GM18511 (cell line): ENCODE measurements at regions not wholly inside any gene's neighbourhood (a gene's known extent, or its start where the extent isn't known, plus 50 kb on each side); places are given as distances from the start of the nearest gene placed in this dataset.
A peak's percentile ranks its signal among the peaks of the same experiment; 100 is the strongest.

Experiments
- ATAC-seq: cut with Tn5 transposase; IDR thresholded peaks from one replicate; pipeline ENCODE4 v1.9.1; 2021; ENCODE audit warnings: mild to moderate bottlenecking, moderate library complexity; ENCODE audit not compliant: unreplicated experiment

DNA sequence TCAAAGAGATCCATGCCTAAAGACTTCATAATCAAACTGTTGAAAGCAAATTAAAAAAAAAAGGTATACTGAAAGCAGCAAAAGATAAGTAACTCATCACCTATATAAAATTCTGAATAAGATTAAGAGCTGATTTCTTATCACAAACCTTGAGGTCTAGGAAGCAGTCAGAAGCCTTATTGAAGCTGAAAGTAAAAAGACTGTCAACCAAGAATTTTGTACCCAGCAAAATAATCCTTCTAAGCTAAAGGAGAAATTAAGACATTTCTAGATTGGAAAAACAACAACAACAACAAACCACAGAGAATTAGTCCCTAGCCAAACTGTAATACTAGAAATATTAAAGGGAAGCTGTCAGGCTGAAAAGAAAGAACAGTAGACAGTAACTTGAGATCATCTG lies 622.9 kb downstream of the PCDH7 start:
- no peak for ATAC-seq

DNA sequence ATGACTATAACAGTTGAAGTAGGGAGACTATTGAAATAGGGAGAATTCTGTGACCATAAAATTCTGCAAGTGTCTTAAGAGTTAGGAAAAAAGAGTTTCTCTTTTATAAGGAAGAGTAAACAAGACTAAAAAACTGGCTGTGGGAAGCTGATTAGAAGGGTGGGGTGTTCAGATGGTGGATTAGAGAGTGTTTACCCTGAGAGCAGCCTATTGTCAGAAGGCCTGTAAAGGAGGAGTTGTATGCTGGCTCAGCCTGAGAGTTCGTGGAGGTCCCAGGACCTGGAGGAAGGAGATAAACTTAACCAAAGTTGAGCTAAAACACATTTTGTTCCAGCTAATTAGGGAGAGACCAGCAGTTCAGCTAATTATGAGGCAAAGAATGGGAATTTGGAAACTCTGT lies 629.7 kb downstream of the PCDH7 start:
- ATAC-seq: no peak

DNA sequence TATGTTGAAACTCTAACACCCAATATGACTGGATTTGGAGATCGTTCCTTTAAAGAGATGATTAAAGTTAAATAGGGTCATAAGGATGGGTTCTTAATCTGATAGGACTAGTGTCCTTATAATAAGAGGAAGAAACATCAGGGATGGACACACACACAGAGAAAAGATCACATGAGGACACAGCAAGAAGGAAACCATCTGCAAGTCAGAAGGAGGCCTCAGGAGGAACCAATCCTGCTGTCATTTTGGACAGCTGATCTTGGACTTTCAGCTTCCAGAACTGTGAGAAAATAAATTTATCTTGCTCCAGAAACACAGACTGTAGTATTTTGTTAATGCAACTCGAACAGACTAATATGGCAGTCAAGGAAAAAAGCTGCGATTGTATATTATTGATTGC lies 631.5 kb downstream of the PCDH7 start:
- ATAC-seq: no peak

GRCh38 chr4:31356839-31357238 lies 636.7 kb downstream of the PCDH7 start:
- no peak for ATAC-seq

DNA sequence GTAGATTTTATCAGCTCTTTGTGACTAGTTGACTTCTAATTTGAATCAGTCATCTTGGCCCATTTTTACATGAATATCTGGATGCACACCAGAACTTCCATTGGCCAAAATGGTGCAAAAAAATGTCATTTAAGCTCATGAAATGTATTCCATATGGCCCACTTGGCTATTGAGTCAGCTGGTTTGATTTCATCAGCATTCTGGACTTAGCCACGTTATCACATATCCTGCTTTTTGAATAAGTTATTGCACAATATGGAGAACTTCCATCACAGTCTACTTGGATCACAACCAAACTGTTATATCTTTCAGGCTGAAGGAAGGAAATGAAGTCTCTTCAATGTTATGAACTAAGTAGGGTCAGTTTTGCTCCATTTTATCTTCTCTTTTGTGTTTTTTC lies 640.6 kb downstream of the PCDH7 start:
- ATAC-seq: no peak

GRCh38 chr4:31362756-31363155 lies 642.6 kb downstream of the PCDH7 start:
- no peak for ATAC-seq

- no peak for ATAC-seq
Measured at GRCh38 chr4:31365006-31365690, 645.0 kb downstream of the PCDH7 start.

DNA sequence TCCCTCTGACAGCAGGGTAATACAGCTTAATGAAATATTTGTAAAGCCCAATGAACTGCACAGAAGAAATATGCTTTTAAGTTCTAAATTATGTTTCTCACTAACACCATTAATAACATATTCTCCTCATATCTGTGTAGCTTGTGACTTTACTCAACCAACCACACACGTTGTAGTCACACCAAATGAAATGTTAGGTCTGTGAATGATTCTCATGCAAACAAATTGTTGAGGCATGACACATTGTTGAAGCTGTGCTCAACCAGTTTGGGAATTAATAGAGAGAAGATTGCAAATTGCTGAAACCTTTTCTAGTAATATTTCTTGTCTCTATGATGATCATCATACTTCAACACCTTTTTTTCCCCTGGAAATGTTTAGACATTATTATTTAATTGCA lies 645.9 kb downstream of the PCDH7 start:
- no peak for ATAC-seq

DNA sequence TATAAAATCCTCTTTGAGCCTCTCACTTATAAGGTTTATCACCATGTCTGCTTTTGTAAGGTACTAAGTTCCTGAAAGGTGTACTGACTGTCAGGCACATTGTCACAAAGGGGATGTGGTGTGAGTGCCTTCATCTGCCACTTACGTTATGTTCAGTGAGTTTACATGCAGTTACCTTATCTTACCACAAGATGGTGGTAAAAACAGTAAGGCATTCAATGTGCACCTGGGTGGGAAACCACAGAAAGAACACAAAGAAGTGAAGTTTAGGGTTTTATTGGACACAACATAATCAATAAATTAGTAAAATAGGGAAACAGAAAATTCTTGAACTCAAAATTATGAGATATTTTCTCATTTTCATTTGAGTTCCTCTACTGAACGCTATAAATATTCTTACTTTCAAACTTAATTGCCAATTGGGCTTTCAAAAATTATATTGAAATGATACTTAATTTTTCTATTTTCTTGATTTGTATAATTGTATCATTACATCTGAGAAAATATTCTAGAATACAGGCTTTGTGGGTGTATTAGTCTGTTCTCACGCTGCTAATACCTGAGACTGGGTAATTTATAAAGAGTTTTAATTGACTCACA lies 650.8 kb downstream of the PCDH7 start:
- ATAC-seq: peak; percentile 99

DNA sequence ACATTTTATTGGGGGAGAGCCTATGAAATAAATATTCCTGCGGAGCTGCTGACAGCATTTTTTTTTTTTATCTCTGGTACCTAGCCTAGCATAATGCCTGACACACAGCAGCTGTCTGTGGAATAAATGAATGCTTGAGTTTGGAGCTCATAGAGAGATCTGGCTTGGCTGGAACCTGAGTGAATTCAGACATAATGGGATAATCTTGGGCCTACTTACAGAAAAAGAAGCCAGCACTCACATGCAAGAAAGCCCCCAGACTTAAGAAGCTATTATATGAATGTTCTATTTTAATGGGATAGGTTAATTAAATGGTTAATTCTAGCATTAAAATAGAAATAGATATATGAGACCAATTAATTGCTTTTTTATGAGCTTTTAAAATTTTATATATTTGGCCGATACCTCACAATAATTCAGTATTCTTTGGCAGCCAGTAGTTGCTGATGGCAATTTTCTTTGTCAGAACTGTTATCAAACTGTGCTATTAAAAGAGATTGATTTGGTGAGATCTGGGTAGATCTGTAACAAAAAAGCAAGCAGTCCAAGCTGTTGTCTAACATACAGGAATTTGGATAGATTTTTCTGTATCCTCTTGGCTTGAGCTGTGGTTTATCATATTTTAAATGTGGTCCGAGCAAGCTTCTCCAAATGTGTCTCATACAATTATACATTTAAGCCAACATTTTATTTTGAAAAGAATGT lies 654.2 kb downstream of the PCDH7 start:
- ATAC-seq: no peak

DNA sequence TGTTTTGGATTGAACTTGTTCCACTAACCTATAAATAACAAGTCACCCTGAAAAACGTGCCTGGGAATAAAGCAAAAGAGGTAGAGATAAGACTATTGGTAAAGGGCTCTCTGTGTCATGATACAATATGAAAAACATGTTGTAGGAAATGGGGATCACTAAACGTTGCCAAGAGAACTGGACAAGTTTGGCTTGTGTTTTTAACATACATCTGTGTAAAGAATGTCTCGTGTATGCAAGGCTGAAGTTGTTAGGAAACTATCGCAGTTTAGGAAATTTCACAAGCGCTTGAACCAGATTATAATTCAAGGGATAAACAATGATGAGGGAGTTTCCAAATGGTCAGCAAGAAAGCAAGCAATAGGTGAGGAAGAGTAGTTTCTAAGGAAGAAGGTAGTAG lies 655.8 kb downstream of the PCDH7 start:
- no peak for ATAC-seq

DNA sequence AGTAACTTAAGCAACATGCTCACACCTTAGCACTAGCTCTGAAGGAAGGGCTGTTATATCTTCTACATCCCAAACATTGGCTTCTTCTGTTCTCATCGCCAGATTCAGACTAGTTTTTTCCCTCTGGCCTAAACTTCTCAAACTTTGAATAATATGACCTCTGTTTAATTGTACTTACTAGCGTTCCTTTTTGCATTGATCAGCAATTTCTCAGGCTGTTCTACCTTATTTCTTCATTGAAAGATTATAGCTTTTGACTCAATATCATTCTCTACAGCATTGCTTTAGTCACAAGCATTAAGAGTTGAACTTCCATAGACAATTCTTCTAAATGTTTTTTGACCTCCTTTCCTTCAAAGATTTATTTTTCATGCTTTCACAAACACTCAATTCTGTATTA lies 659.2 kb downstream of the PCDH7 start:
- no peak for ATAC-seq

DNA sequence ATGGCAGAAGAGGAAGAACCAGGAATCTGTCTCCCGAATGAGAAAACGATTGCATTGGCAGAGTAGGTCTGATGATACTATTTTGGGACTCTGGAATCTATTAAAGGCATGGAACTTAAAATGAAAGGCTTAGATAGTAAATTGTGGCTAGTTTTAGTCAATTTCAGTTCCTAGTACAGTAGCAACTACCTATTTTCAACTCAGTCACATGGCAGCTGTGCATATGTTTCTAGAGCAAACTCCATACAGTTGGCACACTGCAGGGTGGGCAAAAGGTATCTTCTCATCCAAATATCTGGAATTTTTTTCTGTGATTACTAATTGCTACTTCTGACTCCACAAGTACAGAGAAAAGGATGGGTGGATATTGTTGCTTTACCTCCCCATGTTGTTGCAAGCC lies 663.6 kb downstream of the PCDH7 start:
- no peak for ATAC-seq

DNA sequence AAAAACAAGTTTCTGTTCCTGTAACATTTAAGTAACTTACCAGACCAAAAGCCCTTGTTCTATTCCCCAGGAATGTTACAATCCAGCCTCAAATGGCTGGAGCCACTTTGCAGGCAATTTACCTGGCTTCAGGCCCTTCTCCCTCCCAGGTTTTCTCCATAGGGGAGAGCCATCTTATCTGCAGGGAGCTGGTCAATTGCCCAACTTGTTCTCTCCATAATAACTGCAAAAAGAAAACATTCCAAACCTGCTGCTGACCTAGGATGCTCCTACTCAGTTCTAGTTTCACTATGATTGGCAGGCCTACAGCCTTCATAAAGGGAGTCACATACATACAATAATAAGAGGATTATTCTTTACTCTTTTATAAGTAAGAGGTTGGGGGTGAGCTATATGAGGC lies 670.7 kb downstream of the PCDH7 start:
- ATAC-seq: no peak

- ATAC-seq: no peak
Measured at GRCh38 chr4:31391976-31392375, 671.8 kb downstream of the PCDH7 start.

DNA sequence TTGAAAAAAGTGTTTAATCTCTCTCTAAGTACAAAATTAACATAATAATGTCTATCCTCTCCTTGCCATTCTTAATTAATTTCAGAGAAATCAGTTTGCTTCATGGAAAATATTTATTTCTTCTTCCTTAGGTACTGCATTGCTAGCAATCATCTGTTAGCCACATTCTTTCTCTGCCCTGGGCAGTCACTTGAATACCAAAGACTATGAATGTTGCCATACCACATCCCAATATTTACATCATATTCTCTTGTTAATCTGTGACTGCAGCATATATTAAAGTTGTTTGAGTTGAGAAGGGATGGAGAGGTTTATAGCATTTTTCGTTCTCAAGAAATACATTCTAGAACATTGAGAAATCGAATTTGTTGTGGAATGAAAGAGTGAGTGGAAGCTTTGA lies 672.8 kb downstream of the PCDH7 start:
- no peak for ATAC-seq

GRCh38 chr4:31408121-31408520 lies 688.0 kb downstream of the PCDH7 start:
- ATAC-seq: no peak

DNA sequence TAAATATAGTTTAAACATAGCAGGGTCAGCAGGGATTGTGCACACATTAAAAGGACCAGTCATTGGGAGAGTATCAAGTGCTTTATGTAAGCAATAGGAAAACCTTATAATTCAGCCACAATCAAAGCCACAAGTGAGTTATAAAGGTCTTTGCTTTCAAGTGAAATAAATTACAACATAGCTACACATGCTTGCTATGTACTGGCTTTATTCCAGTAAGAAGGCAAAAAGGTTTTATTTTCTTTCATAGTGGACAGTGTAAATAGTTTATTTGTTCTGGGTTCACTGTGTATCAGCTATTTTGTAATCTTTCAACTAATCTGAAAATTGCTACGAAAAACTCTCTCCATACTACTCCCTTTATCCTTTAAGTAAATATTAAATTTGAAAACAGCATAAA lies 691.4 kb downstream of the PCDH7 start:
- ATAC-seq: no peak

- ATAC-seq: no peak
Measured at GRCh38 chr4:31415629-31416028, 695.5 kb downstream of the PCDH7 start.

DNA sequence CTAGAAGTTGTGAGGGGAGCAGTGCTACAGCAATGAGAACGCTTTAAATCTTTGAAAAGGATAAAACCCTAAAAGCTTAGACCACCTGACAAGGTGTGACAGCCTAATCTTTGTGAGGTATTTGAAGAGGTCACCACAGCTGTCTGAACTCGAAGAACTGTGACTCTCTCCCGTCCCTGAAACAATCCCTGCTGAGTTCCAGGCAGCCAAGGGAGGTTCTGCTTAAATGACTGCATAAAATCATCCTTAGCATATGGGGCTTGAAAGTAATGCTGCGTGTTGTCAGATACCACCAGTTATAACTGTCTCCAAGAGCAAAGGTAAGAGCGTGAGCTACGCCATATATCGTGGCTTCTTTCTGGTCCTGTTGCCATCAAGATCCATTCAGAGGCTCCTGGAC lies 696.3 kb downstream of the PCDH7 start:
- ATAC-seq: no peak

- ATAC-seq: no peak
Measured at GRCh38 chr4:31417040-31417439, 696.9 kb downstream of the PCDH7 start.

- ATAC-seq: no peak
Measured at GRCh38 chr4:31422006-31422405, 701.8 kb downstream of the PCDH7 start.
